Hepatocyte (in vitro differentiated cells): ENCODE measurements at regions not wholly inside any gene's neighbourhood (a gene's known extent, or its start where the extent isn't known, plus 50 kb on each side); places are given as distances from the start of the nearest gene placed in this dataset.

Experiments
- DNase-seq: peaks from one replicate; pipeline ENCODE4 v3.0.0-alpha.2; 2016; ENCODE audit warnings: low spot score
- H2AFZ ChIP-seq: fragments of 200-600 bp; sonication (generic); 2 replicates; pipeline ENCODE4 v1.6.0; 2016; ENCODE audit warnings: antibody characterized with exemption, mild to moderate bottlenecking
- H3K27ac ChIP-seq: fragments of 200-600 bp; sonication (generic); 2 replicates; pipeline ENCODE4 v1.5.1; 2016; ENCODE audit warnings: mild to moderate bottlenecking
- H3K27me3 ChIP-seq: fragments of 200-600 bp; sonication (generic); 2 replicates; pipeline ENCODE4 v1.6.1; 2016
- H3K36me3 ChIP-seq: fragments of 200-600 bp; sonication (generic); replicated peaks from 2 replicates; pipeline ENCODE4 v1.5.1; 2016; ENCODE audit warnings: low read depth; ENCODE audit not compliant: insufficient read depth
- H3K4me1 ChIP-seq: fragments of 200-600 bp; sonication (generic); 2 replicates; pipeline ENCODE4 v1.5.1; 2016; ENCODE audit warnings: mild to moderate bottlenecking, moderate library complexity; ENCODE audit not compliant: insufficient read depth
- H3K4me2 ChIP-seq: fragments of 200-600 bp; sonication (generic); 2 replicates; pipeline ENCODE4 v1.6.0; 2016
- H3K4me3 ChIP-seq: fragments of 200-600 bp; sonication (generic); 2 replicates; pipeline ENCODE4 v1.5.1; 2016; ENCODE audit warnings: mild to moderate bottlenecking
- H3K79me2 ChIP-seq: fragments of 200-600 bp; sonication (generic); 2 replicates; pipeline ENCODE4 v1.6.0; 2017; ENCODE audit warnings: mild to moderate bottlenecking
- H3K9me2 ChIP-seq: fragments of 200-600 bp; sonication (generic); replicated peaks from 2 replicates; pipeline ENCODE4 v1.6.0; 2017; ENCODE audit warnings: mild to moderate bottlenecking; ENCODE audit not compliant: insufficient read depth
- H3K9me3 ChIP-seq: fragments of 200-600 bp; sonication (generic); 2 replicates; pipeline ENCODE4 v1.5.1; 2016; ENCODE audit warnings: low read depth, mild to moderate bottlenecking
- H4K20me1 ChIP-seq: fragments of 200-600 bp; sonication (generic); 2 replicates; pipeline ENCODE4 v1.6.0; 2016; ENCODE audit warnings: mild to moderate bottlenecking; ENCODE audit not compliant: insufficient read depth, poor library complexity, severe bottlenecking
- EZH2 ChIP-seq: fragments of 200-600 bp; sonication (generic); IDR thresholded peaks from 2 replicates; pipeline ENCODE4 v1.6.1; 2016; ENCODE audit warnings: antibody characterized with exemption, mild to moderate bottlenecking, borderline replicate concordance
- EZH2phosphoT487 ChIP-seq: fragments of 200-600 bp; sonication (generic); IDR thresholded peaks from one replicate; pipeline ENCODE4 v1.6.1; 2018; ENCODE audit warnings: antibody characterized with exemption, mild to moderate bottlenecking, low read depth, moderate library complexity; ENCODE audit not compliant: unreplicated experiment, severe bottlenecking
- WGBS: methylation state at CpG from one replicate; pipeline ENCODE4 v1.1.6; 2016; ENCODE audit warnings: low lambda C conversion rate; ENCODE audit errors: missing lambda C conversion rate; 5-methylcytosine and 5-hydroxymethylcytosine counted together
- TF ChIP-seq, protein P1 (sequence below): fragments of 200-600 bp; sonication (generic); IDR thresholded peaks from 2 replicates; pipeline ENCODE4 v1.5.1; 2016; ENCODE audit warnings: antibody characterized with exemption, mild to moderate bottlenecking; ENCODE audit not compliant: poor library complexity

DNA sequence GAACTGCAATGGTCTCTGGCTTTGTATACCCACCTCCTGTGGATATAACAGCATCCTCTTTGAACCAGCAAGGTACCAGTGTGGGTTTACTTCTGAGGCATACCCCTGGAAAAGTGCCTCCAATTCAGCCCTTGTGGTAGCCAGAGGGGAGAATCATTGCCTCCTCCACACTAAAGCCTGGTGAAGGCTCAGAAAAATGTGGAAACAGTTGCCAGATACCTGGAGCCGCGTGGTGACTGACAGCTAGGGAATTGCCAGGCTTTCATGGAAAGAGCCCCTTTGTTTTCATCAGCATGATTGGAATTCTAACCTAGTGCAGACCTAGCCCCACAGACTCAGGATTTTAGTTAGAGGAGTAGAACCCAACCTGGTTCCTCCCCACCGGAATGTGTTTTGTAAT is 168.6 kb upstream of the KLF3 start:
- Histone ChIP-seq H3K4me2 (no peak overlapping the region), H3K9me3 (no peaks in the 10 kb centered on the region), H3K4me3 (no peak overlapping the region), H3K27ac (no peak overlapping the region), H2AFZ (no peak overlapping the region), H3K79me2 (no peaks in the 10 kb centered on the region), H3K9me2 (no peaks in the 10 kb centered on the region), H3K36me3 (no peaks in the 10 kb centered on the region), H3K27me3 (no peaks in the 10 kb centered on the region), H4K20me1 (no peaks in the 10 kb centered on the region), H3K4me1 (peaks cover 4% of the 10 kb centered on the region)
- no peak for DNase-seq
- WGBS = 57% methylated on average over 3 of the region's 3 CpGs
- TF ChIP-seq EZH2phosphoT487 (no peak), EZH2 (no peak)
- TF ChIP-seq, protein P1, sequence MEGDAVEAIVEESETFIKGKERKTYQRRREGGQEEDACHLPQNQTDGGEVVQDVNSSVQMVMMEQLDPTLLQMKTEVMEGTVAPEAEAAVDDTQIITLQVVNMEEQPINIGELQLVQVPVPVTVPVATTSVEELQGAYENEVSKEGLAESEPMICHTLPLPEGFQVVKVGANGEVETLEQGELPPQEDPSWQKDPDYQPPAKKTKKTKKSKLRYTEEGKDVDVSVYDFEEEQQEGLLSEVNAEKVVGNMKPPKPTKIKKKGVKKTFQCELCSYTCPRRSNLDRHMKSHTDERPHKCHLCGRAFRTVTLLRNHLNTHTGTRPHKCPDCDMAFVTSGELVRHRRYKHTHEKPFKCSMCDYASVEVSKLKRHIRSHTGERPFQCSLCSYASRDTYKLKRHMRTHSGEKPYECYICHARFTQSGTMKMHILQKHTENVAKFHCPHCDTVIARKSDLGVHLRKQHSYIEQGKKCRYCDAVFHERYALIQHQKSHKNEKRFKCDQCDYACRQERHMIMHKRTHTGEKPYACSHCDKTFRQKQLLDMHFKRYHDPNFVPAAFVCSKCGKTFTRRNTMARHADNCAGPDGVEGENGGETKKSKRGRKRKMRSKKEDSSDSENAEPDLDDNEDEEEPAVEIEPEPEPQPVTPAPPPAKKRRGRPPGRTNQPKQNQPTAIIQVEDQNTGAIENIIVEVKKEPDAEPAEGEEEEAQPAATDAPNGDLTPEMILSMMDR = no peak

DNA sequence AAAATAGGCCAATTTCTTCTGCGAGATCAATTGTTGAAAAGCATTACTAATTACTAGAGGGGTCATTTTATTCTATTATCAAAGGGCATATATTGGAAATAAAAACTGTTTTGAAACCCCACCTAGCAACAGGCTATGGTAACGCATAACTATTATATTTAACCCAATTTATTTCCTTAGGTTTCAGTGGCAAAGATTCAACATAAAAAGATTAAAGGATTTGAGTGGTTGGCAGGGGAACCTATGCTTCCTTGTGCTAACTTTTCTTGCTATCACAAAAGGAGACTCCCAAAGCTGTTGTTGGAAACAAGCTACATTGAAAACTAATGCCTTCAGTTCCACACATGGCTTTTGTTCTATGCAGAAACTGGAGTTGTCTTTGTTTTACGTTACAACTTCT is 166.9 kb upstream of the KLF3 start:
- Histone ChIP-seq H2AFZ (no peak overlapping the region), H3K27ac (no peak overlapping the region), H3K27me3 (no peaks in the 10 kb centered on the region), H3K9me2 (no peaks in the 10 kb centered on the region), H3K36me3 (no peaks in the 10 kb centered on the region), H3K4me2 (no peak overlapping the region), H3K4me3 (no peak overlapping the region), H3K4me1 (no peaks in the 10 kb centered on the region), H4K20me1 (no peaks in the 10 kb centered on the region), H3K79me2 (no peaks in the 10 kb centered on the region), H3K9me3 (no peaks in the 10 kb centered on the region)
- WGBS = 88% methylated on average over 3 of the region's 3 CpGs
- DNase-seq = no peak
- TF ChIP-seq EZH2phosphoT487 = no peak
- TF ChIP-seq, protein P1 = no peak
- no peak for TF ChIP-seq EZH2

DNA sequence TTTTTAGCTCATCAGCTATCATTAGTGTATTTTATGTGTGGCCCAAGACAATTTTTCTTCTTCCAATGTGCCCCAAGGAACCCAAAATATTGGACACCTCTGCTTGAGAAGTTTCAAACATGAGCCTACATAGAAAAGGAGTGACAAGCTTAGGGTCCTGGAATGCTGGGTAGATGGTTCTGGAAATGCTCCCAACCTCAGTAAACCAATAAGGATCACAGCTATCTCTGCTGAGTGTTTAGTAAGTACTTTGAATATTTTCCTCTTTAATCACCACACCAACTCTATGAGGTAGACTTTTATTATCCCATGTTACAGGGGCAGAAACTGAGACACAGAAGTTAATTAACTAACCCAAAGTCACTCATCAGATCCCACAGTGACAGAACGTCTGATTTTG is 164.9 kb upstream of the KLF3 start:
- no peaks in the 10 kb centered on the region for H3K9me2 ChIP-seq
- TF ChIP-seq EZH2phosphoT487 (no peak), EZH2 (no peak)
- TF ChIP-seq, protein P1 = no peak
- WGBS = 90% methylated on average over 1 of the region's 1 CpG
- H2AFZ ChIP-seq = no peak overlapping the region
- no peak overlapping the region for H3K4me2 ChIP-seq
- H4K20me1 ChIP-seq = no peaks in the 10 kb centered on the region
- no peaks in the 10 kb centered on the region for H3K4me1 ChIP-seq
- H3K36me3 ChIP-seq = no peaks in the 10 kb centered on the region
- H3K79me2 ChIP-seq = no peaks in the 10 kb centered on the region
- no peaks in the 10 kb centered on the region for H3K9me3 ChIP-seq
- no peak for DNase-seq
- no peak overlapping the region for H3K4me3 ChIP-seq
- H3K27me3 ChIP-seq = no peaks in the 10 kb centered on the region
- no peak overlapping the region for H3K27ac ChIP-seq

DNA sequence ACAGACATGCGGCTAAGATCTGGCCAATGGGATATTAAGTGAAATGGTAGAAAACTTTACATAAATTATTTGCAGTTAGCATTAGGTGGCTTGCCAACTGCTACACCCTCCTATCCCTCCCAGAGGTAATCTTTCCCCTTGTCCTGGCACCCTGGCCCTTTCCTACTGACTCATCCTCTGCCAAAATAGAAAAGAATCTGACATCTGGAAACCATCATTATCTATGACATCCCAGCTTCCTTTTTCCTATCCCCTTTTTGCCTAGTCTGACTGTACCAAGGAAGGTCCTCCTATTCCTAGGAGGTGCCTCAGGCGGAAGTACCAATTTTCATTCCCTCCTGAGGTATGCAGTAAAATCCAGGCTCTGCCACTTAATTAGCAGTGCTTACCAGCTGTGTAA is 163.6 kb upstream of the KLF3 start:
- WGBS = 67% methylated on average over 2 of the region's 2 CpGs
- Histone ChIP-seq H4K20me1 (no peaks in the 10 kb centered on the region), H3K9me3 (no peaks in the 10 kb centered on the region)

More for the DNA sequence above, 163.6 kb upstream of the KLF3 start:
- Histone ChIP-seq H3K4me3 (no peak overlapping the region), H3K4me1 (no peaks in the 10 kb centered on the region), H3K4me2 (no peak overlapping the region), H3K27me3 (no peaks in the 10 kb centered on the region), H3K36me3 (no peaks in the 10 kb centered on the region), H3K79me2 (no peaks in the 10 kb centered on the region), H2AFZ (no peak overlapping the region), H3K27ac (no peak overlapping the region), H3K9me2 (no peaks in the 10 kb centered on the region)
- no peak for DNase-seq
- TF ChIP-seq, protein P1 = no peak
- TF ChIP-seq EZH2phosphoT487 = no peak
